WTC11 (cell line): ENCODE measurements at regions not wholly inside any gene's neighbourhood (a gene's known extent, or its start where the extent isn't known, plus 50 kb on each side); places are given as distances from the start of the nearest gene placed in this dataset.

ENCODE experiments used
- ATAC-seq: fragments of 200-7000 bp; cut with Tn5 transposase; 2 replicates; pipeline ENCODE4 v1.10.0; 2021; ENCODE audit warnings: mild to moderate bottlenecking, moderate library complexity
- CTCF ChIA-PET: fragments of 300-600 bp; sonication (Branson Sonifier 250); formaldehyde crosslinking; loops from one replicate; lab custom pipeline; 2021; ENCODE audit warnings: antibody characterized with exemption; lab: Charles Lee
- POLR2A ChIA-PET: fragments of 350-600 bp; sonication (Branson Sonifier 250); formaldehyde crosslinking; loops from one replicate; lab custom pipeline; 2021; ENCODE audit warnings: antibody characterized with exemption; lab: Charles Lee
- DNase-seq: peaks from one replicate; pipeline ENCODE4 v3.0.0; 2021; ENCODE audit warnings: low spot score
- H3K27ac Mint-ChIP-seq: 2 replicates; pipeline ENCODE4 v1.8.0; 2021; ENCODE audit warnings: mixed read lengths
- H3K27me3 Mint-ChIP-seq: 2 replicates; pipeline ENCODE4 v1.8.0; 2021; ENCODE audit warnings: low read depth, mild to moderate bottlenecking, moderate library complexity, mixed read lengths
- H3K36me3 Mint-ChIP-seq: 2 replicates; pipeline ENCODE4 v1.8.0; 2021; ENCODE audit warnings: mixed read lengths
- H3K4me1 Mint-ChIP-seq: 2 replicates; pipeline ENCODE4 v1.8.0; 2022; ENCODE audit warnings: mixed read lengths
- H3K4me3 Mint-ChIP-seq: 2 replicates; pipeline ENCODE4 v1.8.0; 2021; ENCODE audit warnings: mild to moderate bottlenecking, moderate library complexity, mixed read lengths
- H3K9me3 Mint-ChIP-seq: 2 replicates; pipeline ENCODE4 v1.8.0; 2021; ENCODE audit warnings: mixed read lengths
- ATF6 ChIP-seq: sonication (generic); formaldehyde crosslinking; IDR thresholded peaks from 2 replicates; pipeline ENCODE4 v1.8.1; 2023; ENCODE audit warnings: mild to moderate bottlenecking, missing genetic modification reagents
- E2F1 ChIP-seq: sonication (generic); formaldehyde crosslinking; IDR thresholded peaks from 2 replicates; pipeline ENCODE4 v1.8.0; 2022; ENCODE audit warnings: mild to moderate bottlenecking, missing genetic modification reagents
- E2F4 ChIP-seq: sonication (generic); formaldehyde crosslinking; IDR thresholded peaks from 2 replicates; pipeline ENCODE4 v1.8.1; 2022; ENCODE audit warnings: low read depth, mild to moderate bottlenecking, moderate library complexity, missing genetic modification reagents, borderline replicate concordance
- ERG ChIP-seq: fragments of 250-450 bp; sonication (Bioruptor Pico); IDR thresholded peaks from 2 replicates; pipeline ENCODE4 v1.8.0; 2021; ENCODE audit warnings: mild to moderate bottlenecking
- ETV6 ChIP-seq: sonication (generic); formaldehyde crosslinking; IDR thresholded peaks from 2 replicates; pipeline ENCODE4 v1.8.1; 2022; ENCODE audit warnings: mild to moderate bottlenecking, missing genetic modification reagents
- NR1H2 ChIP-seq: sonication (generic); formaldehyde crosslinking; IDR thresholded peaks from 2 replicates; pipeline ENCODE4 v1.9.0; 2021; ENCODE audit warnings: mild to moderate bottlenecking, moderate library complexity, missing genetic modification reagents
- PRDM15 ChIP-seq: sonication (generic); formaldehyde crosslinking; IDR thresholded peaks from 2 replicates; pipeline ENCODE4 v1.8.0; 2022; ENCODE audit warnings: missing genetic modification reagents
- RORB ChIP-seq: fragments of 250-450 bp; sonication (Bioruptor Pico); IDR thresholded peaks from 2 replicates; pipeline ENCODE4 v1.9.0; 2021; ENCODE audit warnings: mild to moderate bottlenecking
- SMAD4 ChIP-seq: sonication (generic); formaldehyde crosslinking; IDR thresholded peaks from 2 replicates; pipeline ENCODE4 v1.8.0; 2022; ENCODE audit warnings: mild to moderate bottlenecking, missing genetic modification reagents
- TEAD1 ChIP-seq: sonication (generic); formaldehyde crosslinking; IDR thresholded peaks from 2 replicates; pipeline ENCODE4 v1.8.0; 2022; ENCODE audit warnings: mild to moderate bottlenecking, missing genetic modification reagents
- TP53 ChIP-seq: sonication (generic); formaldehyde crosslinking; IDR thresholded peaks from 2 replicates; pipeline ENCODE4 v1.8.1; 2023; ENCODE audit warnings: mild to moderate bottlenecking, missing genetic modification reagents
- USF1 ChIP-seq: sonication (generic); formaldehyde crosslinking; IDR thresholded peaks from 2 replicates; pipeline ENCODE4 v1.8.0; 2022; ENCODE audit warnings: mild to moderate bottlenecking, missing genetic modification reagents
- USF2 ChIP-seq: sonication (generic); formaldehyde crosslinking; IDR thresholded peaks from 2 replicates; pipeline ENCODE4 v1.8.1; 2023; ENCODE audit warnings: mild to moderate bottlenecking, missing genetic modification reagents, moderate library complexity
- ZBTB43 ChIP-seq: sonication (generic); formaldehyde crosslinking; IDR thresholded peaks from 2 replicates; pipeline ENCODE4 v1.8.1; 2023; ENCODE audit warnings: mild to moderate bottlenecking, missing genetic modification reagents
- ZNF121 ChIP-seq: sonication (generic); formaldehyde crosslinking; IDR thresholded peaks from 2 replicates; pipeline ENCODE4 v1.8.0; 2023; ENCODE audit warnings: missing genetic modification reagents
- ZNF317 ChIP-seq: sonication (generic); formaldehyde crosslinking; IDR thresholded peaks from 2 replicates; pipeline ENCODE4 v1.8.1; 2023; ENCODE audit warnings: low read depth, mild to moderate bottlenecking, moderate library complexity, missing genetic modification reagents, borderline replicate concordance
- ZNF423 ChIP-seq: fragments of 250-450 bp; sonication (Bioruptor Pico); IDR thresholded peaks from 2 replicates; pipeline ENCODE4 v2.1.2; 2022; ENCODE audit warnings: mild to moderate bottlenecking, moderate library complexity

- no peak for TF ChIP-seq NR1H2 (CRISPR knock-in tag)
- TF ChIP-seq E2F4 (CRISPR knock-in tag) = no peak
- no peak for TF ChIP-seq ATF6 (CRISPR knock-in tag)
- no peak for TF ChIP-seq TP53
Observed at GRCh38 chr6:139635401-139636130, 261.1 kb upstream of the CITED2 start (continued).

GRCh38 chr6:139632840-139633239 is 258.4 kb upstream of the CITED2 start:
- POLR2A ChIA-PET = no interaction called here
- ATAC-seq = no peak
- no peak overlapping the region for H3K4me3 Mint-ChIP-seq

GRCh38 chr6:139628270-139628669 is 253.8 kb upstream of the CITED2 start:
- no peak overlapping the region for H3K27ac Mint-ChIP-seq
- DNase-seq (no peak), ATAC-seq (no peak)
- peaks cover 8% of the 10 kb centered on the region; the same call in 1 of the 2 replicates for H3K9me3 Mint-ChIP-seq
- no peak overlapping the region for H3K4me3 Mint-ChIP-seq
- POLR2A ChIA-PET = no interaction called here
- H3K27me3 Mint-ChIP-seq = peaks cover 25% of the 10 kb centered on the region
- CTCF ChIA-PET = no interaction called here
- peaks cover 41% of the 10 kb centered on the region for H3K4me1 Mint-ChIP-seq
- H3K36me3 Mint-ChIP-seq = no peaks in the 10 kb centered on the region
- TF ChIP-seq ERG (CRISPR knock-in tag) = no peak

More at GRCh38 chr6:139632840-139633239, 258.4 kb upstream of the CITED2 start:
- Mint-ChIP-seq H3K27me3 (peaks cover 7% of the 10 kb centered on the region), H3K9me3 (peaks cover 8% of the 10 kb centered on the region; the same call in 1 of the 2 replicates), H3K36me3 (no peaks in the 10 kb centered on the region), H3K4me1 (peaks cover 8% of the 10 kb centered on the region), H3K27ac (no peak overlapping the region)
- CTCF ChIA-PET = no interaction called here
- TF ChIP-seq ZNF121 (CRISPR knock-in tag) = no peak
- no peak for TF ChIP-seq TEAD1
- TF ChIP-seq PRDM15 (CRISPR knock-in tag) = no peak
- TF ChIP-seq ZNF317 = no peak
- no peak for TF ChIP-seq SMAD4 (CRISPR knock-in tag)
- DNase-seq = no peak

GRCh38 chr6:139627091-139627490 is 252.6 kb upstream of the CITED2 start:
- H3K36me3 Mint-ChIP-seq = no peaks in the 10 kb centered on the region
- CTCF ChIA-PET = interaction anchor here (0.8 kb wide), 1 partner anchor 127 kb away, joined by 3 read pairs; no protein-coding TSS in a partner anchor
- H3K27me3 Mint-ChIP-seq = peaks cover 25% of the 10 kb centered on the region
- DNase-seq (no peak), ATAC-seq (peak; percentile 95)
- no peak overlapping the region for H3K4me3 Mint-ChIP-seq
- H3K4me1 Mint-ChIP-seq = peaks cover 41% of the 10 kb centered on the region
- POLR2A ChIA-PET = no interaction called here
- H3K9me3 Mint-ChIP-seq = peaks cover 8% of the 10 kb centered on the region; the same call in 1 of the 2 replicates
- peak overlapping the region; percentile 20 for H3K27ac Mint-ChIP-seq
- TF ChIP-seq ZNF423 (CRISPR knock-in tag) (peak; percentile 72), NR1H2 (CRISPR knock-in tag) (no peak), RORB (no peak), ETV6 (CRISPR knock-in tag) (peak; percentile 13; the same call in 1 of the 2 replicates), E2F1 (CRISPR knock-in tag) (0 out of 2 replicates have a peak, but pooled peaks have one; percentile 31), TP53 (no peak), USF1 (CRISPR knock-in tag) (peak; percentile 64; the same call in 1 of the 2 replicates), ZBTB43 (CRISPR knock-in tag) (peak; percentile 24; the same call in 1 of the 2 replicates), USF2 (CRISPR knock-in tag) (no peak)
